Lower leg skin (tissue), 4 donors: ENCODE measurements at regions not wholly inside any gene's neighbourhood (a gene's known extent, or its start where the extent isn't known, plus 50 kb on each side); places are given as distances from the start of the nearest gene placed in this dataset.

Experiments
- DNase-seq, 2 donors: peaks; one replicate each; pipeline ENCODE4 v3.0.0-alpha.2; 2019; ENCODE audit warnings: low spot score in 2 of 2
- H3K4me3 ChIP-seq: fragments of 200-600 bp; sonication (generic); 2 replicates; pipeline ENCODE4 v1.5.1; 2017; ENCODE audit warnings: mild to moderate bottlenecking, low read depth; ENCODE audit not compliant: poor library complexity, severe bottlenecking
- POLR2A ChIP-seq, 2 donors: fragments of 450-650 bp; IDR thresholded peaks; one replicate each; pipeline ENCODE4 v1.6.1; 2016 to 2017; ENCODE audit warnings: antibody characterized with exemption in 2 of 2, mild to moderate bottlenecking in 1 of 2, moderate library complexity in 1 of 2
- WGBS, 2 donors: methylation state at CpG; one replicate each; pipeline ENCODE4 v1.1.5; 2018; 5-methylcytosine and 5-hydroxymethylcytosine counted together
- intact Hi-C: fragments of 100-400 bp; cut with DNase I; formaldehyde crosslinking; loops from one replicate; pipeline ENCODE4 v1.15.0; 2023; ENCODE audit warnings: low total_unique reads
- TF ChIP-seq, protein P1 (sequence below), 3 donors: fragments of 450-650 bp; IDR thresholded peaks; one replicate each; pipeline ENCODE4 v1.5.1; 2016; ENCODE audit warnings: antibody characterized with exemption in 3 of 3, mild to moderate bottlenecking in 3 of 3, moderate library complexity in 2 of 3

DNA sequence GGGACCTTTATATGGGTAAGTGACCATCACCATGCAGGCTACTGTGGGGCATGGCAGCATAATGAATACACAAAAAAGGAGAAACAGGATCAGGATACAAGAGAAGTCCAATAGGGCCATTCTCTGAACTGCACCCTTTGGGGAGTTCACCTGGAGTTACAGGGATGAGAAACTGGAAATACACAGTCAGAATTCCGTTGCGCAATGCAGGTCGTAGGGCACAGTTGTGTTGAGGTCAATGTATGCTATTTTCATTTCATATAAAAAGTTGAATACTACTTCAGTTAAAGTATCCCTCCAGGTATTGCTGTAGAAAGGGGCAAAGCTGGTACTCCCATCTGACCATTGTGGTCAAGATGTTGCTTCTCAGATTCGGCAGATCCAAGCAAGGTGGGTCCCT is 471.4 kb downstream of the DMRT2 start:
- WGBS, 2 donors = 88 to 91% methylated on average over 4 of the region's 4 CpGs
- TF ChIP-seq, protein P1, sequence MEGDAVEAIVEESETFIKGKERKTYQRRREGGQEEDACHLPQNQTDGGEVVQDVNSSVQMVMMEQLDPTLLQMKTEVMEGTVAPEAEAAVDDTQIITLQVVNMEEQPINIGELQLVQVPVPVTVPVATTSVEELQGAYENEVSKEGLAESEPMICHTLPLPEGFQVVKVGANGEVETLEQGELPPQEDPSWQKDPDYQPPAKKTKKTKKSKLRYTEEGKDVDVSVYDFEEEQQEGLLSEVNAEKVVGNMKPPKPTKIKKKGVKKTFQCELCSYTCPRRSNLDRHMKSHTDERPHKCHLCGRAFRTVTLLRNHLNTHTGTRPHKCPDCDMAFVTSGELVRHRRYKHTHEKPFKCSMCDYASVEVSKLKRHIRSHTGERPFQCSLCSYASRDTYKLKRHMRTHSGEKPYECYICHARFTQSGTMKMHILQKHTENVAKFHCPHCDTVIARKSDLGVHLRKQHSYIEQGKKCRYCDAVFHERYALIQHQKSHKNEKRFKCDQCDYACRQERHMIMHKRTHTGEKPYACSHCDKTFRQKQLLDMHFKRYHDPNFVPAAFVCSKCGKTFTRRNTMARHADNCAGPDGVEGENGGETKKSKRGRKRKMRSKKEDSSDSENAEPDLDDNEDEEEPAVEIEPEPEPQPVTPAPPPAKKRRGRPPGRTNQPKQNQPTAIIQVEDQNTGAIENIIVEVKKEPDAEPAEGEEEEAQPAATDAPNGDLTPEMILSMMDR (IDR thresholded peaks at IDR 0.05) = no peak
- no peak for TF ChIP-seq POLR2A (IDR thresholded peaks at IDR 0.05)
- intact Hi-C loops = no loop called here

DNA sequence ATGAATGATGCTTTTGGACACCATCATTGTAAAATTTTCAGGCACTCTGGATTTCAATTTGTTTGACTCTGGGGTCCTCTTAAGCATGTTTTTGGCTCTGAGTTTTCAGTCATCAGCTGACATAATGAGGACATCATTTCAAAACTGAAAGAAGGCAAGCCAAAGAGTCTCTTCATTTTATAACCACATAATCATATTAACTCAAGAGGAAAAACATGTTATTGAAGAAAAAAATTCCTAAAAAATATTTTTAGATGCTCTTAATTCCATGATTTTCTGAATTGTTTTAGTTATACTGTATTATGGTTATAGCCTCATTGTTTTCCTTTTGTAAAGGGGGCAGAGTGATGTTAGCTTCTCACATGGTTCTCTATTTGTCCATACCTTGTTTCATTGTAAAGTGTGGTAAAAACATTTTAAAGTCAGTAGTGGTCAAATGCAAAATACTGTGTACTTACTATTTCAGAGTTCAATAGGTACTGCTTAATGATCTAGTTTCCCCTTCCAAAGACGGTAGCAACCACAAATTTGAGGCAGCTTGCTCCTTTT is 472.1 kb downstream of the DMRT2 start:
- H3K4me3 ChIP-seq = no peak overlapping the region
- TF ChIP-seq, protein P1 (IDR thresholded peaks at IDR 0.05) = no peak
- no peak for TF ChIP-seq POLR2A (IDR thresholded peaks at IDR 0.05)
- DNase-seq = no peak
- 58 to 64% methylated on average over 1 of the region's 1 CpG for WGBS, 2 donors
- intact Hi-C loops = no loop called here

More for the DNA sequence above, 471.4 kb downstream of the DMRT2 start:
- no peak for DNase-seq
- no peak overlapping the region for H3K4me3 ChIP-seq

DNA sequence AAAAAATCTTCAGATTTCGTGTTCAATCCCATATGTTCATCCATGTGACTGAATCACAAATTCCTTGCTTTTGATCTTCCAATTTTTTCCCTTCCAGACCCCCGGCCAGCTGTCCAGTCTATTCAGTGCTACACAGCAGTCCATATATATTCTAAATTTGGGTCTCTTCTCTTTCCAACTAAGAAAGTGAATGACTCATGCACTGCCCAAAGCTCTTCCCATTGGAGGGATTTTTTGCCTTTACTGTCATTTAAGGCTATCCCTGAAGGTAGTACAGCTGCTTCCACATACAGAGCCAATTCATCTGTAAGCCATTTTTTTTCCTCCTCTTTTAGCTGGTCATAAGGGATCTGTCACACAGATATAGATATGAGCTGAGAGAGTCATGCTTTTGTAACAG is 478.3 kb downstream of the DMRT2 start:
- TF ChIP-seq, protein P1 (IDR thresholded peaks at IDR 0.05) = no peak
- TF ChIP-seq POLR2A (IDR thresholded peaks at IDR 0.05) = no peak
- no peak for DNase-seq
- WGBS, 2 donors = 58 to 60% methylated on average over 2 of the region's 2 CpGs
- intact Hi-C loops = no loop called here
- H3K4me3 ChIP-seq = no peak overlapping the region

DNA sequence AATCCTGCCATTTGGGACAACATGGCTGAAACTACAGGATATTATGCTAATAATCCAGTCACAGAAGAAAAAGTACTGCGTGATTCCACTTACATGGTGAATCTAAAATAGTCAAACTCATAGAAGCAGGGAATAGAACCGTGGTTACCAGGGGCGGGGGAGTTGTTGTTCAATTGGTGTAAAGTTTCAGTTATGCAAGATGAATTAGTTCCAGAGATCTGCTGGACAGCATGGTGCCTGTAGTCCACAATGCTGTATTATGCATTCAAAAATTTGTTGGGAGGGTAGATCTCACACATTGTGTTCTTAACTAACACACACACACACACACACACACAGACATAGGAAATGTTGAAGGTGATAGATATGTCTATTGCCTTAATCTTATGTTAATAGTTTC is 480.5 kb downstream of the DMRT2 start:
- no peak overlapping the region for H3K4me3 ChIP-seq
- no peak for TF ChIP-seq POLR2A (IDR thresholded peaks at IDR 0.05)
- TF ChIP-seq, protein P1 (IDR thresholded peaks at IDR 0.05) = no peak
- 86 to 90% methylated on average over 3 of the region's 3 CpGs for WGBS, 2 donors
- no peak for DNase-seq
- intact Hi-C loops = loop anchor here (5.0 kb wide), 1 partner anchor 1517 kb away; no protein-coding TSS in a partner anchor

DNA sequence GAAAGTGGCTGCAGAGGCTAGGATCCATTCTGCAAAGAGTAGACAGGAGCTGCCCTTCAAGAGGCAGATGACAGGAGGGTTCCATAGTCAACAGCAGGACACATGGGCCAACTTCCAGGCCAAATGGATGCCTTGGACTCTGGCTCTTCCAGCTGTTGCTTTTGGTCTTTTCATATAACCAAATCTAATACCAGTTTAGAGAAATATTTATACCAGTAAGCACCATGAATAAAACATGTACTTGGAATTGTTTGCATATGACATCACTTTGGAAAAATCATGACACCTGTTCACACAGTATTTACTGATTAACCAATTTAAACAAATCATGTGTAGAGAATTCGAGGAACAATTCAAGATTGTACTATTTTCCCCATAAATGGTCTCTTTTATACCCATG is 481.3 kb downstream of the DMRT2 start:
- intact Hi-C loops = loop anchor here (5.0 kb wide), 1 partner anchor 1516 kb away; no protein-coding TSS in a partner anchor
- DNase-seq = no peak
- H3K4me3 ChIP-seq = no peak overlapping the region
- TF ChIP-seq, protein P1 (IDR thresholded peaks at IDR 0.05) = no peak
- no peak for TF ChIP-seq POLR2A (IDR thresholded peaks at IDR 0.05)
- WGBS, 2 donors = 69 to 77% methylated on average over 1 of the region's 1 CpG

- no peak for DNase-seq
- no peak overlapping the region for H3K4me3 ChIP-seq
- 56 to 76% methylated on average over 4 of the region's 4 CpGs for WGBS, 2 donors
- no peak for TF ChIP-seq POLR2A (IDR thresholded peaks at IDR 0.05)
- TF ChIP-seq, protein P1 (IDR thresholded peaks at IDR 0.05) = no peak
- intact Hi-C loops = loop anchor here (5.0 kb wide), 1 partner anchor 1515 kb away; no protein-coding TSS in a partner anchor
These were observed 482.0 kb downstream of the DMRT2 start for GRCh38 chr9:1532171-1532570.
